H1 (cell line): ENCODE measurements at regions not wholly inside any gene's neighbourhood (a gene's known extent, or its start where the extent isn't known, plus 50 kb on each side); places are given as distances from the start of the nearest gene placed in this dataset.

Experiments
- CTCF ChIP-seq, 3 experiments: IDR thresholded peaks; 1 replicate in 2 of 3; 2 replicates in 1 of 3; pipeline versions ENCODE4 v1.5.1 to v1.6.1; 2011; ENCODE audit warnings: low read length in 3 of 3, mild to moderate bottlenecking in 3 of 3, inconsistent platforms in 2 of 3, low read depth in 1 of 3, moderate library complexity in 1 of 3; ENCODE audit not compliant: insufficient read depth in 1 of 3; ENCODE audit errors: control extremely low read depth in 1 of 3
- FOSL1 ChIP-seq: IDR thresholded peaks from 2 replicates; pipeline ENCODE4 v1.6.1; 2011; ENCODE audit warnings: mild to moderate bottlenecking, low read depth, low read length, moderate library complexity; ENCODE audit not compliant: insufficient read depth
- SP1 ChIP-seq: IDR thresholded peaks from 2 replicates; pipeline ENCODE4 v1.6.1; 2011; ENCODE audit warnings: low read depth, low read length

GRCh38 chr4:37126051-37126450, 118.5 kb upstream of the NWD2 start:
- TF ChIP-seq CTCF (IDR thresholded peaks at IDR 0.05; ENCODE audit: control extremely low read depth in 1 of 3, insufficient read depth in 1 of 3, low read depth in 1 of 3, low read length in 3 of 3): no peak
- TF ChIP-seq SP1: no peak
- TF ChIP-seq FOSL1: no peak
